ENCODE measurements at regions not wholly inside any gene's neighbourhood (a gene's known extent, or its start where the extent isn't known, plus 50 kb on each side); places are given as distances from the start of the nearest gene placed in this dataset.
"Not testable (repeated sequence)": the region's sequence is repeated elsewhere in the genome, so short reads cannot be mapped to it uniquely, and the experiment has no call there.

GRCh38 chr3:72086042-72086742, 301.2 kb upstream of the PROK2 start:
- DNase-seq (ENCODE audit: low read depth in 2 of 2) = no peak

GRCh38 chr3:72085036-72085435, 300.1 kb upstream of the PROK2 start:
- no peak for DNase-seq (ENCODE audit: low read depth in 2 of 2)

GRCh38 chr3:72082776-72083462, 298.0 kb upstream of the PROK2 start:
- DNase-seq (ENCODE audit: low read depth in 2 of 2) = no peak

- DNase-seq (ENCODE audit: low read depth in 2 of 2) = no peak
These were observed 297.3 kb upstream of the PROK2 start for GRCh38 chr3:72082186-72082715.

- DNase-seq (ENCODE audit: low read depth in 2 of 2) = no peak
These were observed 296.7 kb upstream of the PROK2 start for GRCh38 chr3:72081471-72082185.

GRCh38 chr3:72080800-72081199, 295.9 kb upstream of the PROK2 start:
- DNase-seq (ENCODE audit: low read depth in 2 of 2) = no peak

- DNase-seq (ENCODE audit: low read depth in 2 of 2) = no peak
These were observed 295.1 kb upstream of the PROK2 start for GRCh38 chr3:72080095-72080494.

GRCh38 chr3:72079369-72079872, 294.5 kb upstream of the PROK2 start:
- DNase-seq (ENCODE audit: low read depth in 2 of 2) = no peak

GRCh38 chr3:72078676-72079368, 293.9 kb upstream of the PROK2 start:
- no peak for DNase-seq (ENCODE audit: low read depth in 2 of 2)

GRCh38 chr3:72077473-72078259, 292.7 kb upstream of the PROK2 start:
- no peak for DNase-seq (ENCODE audit: low read depth in 2 of 2)

GRCh38 chr3:72075848-72076247, 290.9 kb upstream of the PROK2 start:
- not testable (repeated sequence) for DNase-seq (ENCODE audit: low read depth in 2 of 2)

- no peak for DNase-seq (ENCODE audit: low read depth in 2 of 2)
These were observed 286.7 kb upstream of the PROK2 start for GRCh38 chr3:72071624-72072023.

GRCh38 chr3:72070005-72070404, 285.1 kb upstream of the PROK2 start:
- DNase-seq (ENCODE audit: low read depth in 2 of 2) = no peak

- no peak for DNase-seq (ENCODE audit: low read depth in 2 of 2)
These were observed 284.6 kb upstream of the PROK2 start for GRCh38 chr3:72069543-72069942.

GRCh38 chr3:72068621-72069020, 283.7 kb upstream of the PROK2 start:
- no peak for DNase-seq (ENCODE audit: low read depth in 2 of 2)

GRCh38 chr3:72067721-72068120, 282.8 kb upstream of the PROK2 start:
- no peak for DNase-seq (ENCODE audit: low read depth in 2 of 2)

- no peak for DNase-seq (ENCODE audit: low read depth in 2 of 2)
These were observed 281.1 kb upstream of the PROK2 start for GRCh38 chr3:72065872-72066641.

GRCh38 chr3:72065236-72065635, 280.3 kb upstream of the PROK2 start:
- no peak for DNase-seq (ENCODE audit: low read depth in 2 of 2)

- DNase-seq (ENCODE audit: low read depth in 2 of 2) = not testable (repeated sequence)
These were observed 279.8 kb upstream of the PROK2 start for GRCh38 chr3:72064727-72065126.

- DNase-seq (ENCODE audit: low read depth in 2 of 2) = no peak
These were observed 277.1 kb upstream of the PROK2 start for GRCh38 chr3:72062017-72062416.

Data from stimulated activated CD8-positive, alpha-beta memory T cell treated with anti-CD3 and anti-CD28 coated beads, Interleukin-7, amount 100 ng/mL, for 1 hour (primary cell).